Bone marrow (tissue), 2 donors: ENCODE measurements at regions not wholly inside any gene's neighbourhood (a gene's known extent, or its start where the extent isn't known, plus 50 kb on each side); places are given as distances from the start of the nearest gene placed in this dataset.
"Not testable (repeated sequence)": the region's sequence is repeated elsewhere in the genome, so short reads cannot be mapped to it uniquely, and the experiment has no call there.

Experiments
- DNase-seq, 2 donors: peaks; one replicate each; lab custom pipeline; 2025; lab: John Stamatoyannopoulos, UW

DNA sequence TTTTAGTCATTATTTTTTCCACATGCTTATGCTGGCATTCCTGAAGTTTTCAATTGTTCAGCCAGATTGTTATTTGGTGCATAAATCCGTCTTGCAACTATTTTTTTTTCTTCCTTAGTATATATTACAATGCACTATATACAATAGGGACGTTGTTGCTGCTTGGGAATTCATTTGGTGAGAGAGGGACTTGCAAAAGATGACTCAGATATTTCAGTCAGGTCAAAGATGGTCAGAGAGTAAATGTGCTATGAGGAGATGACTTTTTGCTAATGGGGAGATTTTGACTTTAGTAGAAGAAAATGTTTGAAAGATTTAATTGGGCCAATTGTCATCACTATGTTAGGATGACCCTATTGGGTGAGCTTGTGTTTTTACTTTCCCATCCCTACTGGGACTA, 348.4 kb upstream of the MTPN start:
- no peak for DNase-seq

DNA sequence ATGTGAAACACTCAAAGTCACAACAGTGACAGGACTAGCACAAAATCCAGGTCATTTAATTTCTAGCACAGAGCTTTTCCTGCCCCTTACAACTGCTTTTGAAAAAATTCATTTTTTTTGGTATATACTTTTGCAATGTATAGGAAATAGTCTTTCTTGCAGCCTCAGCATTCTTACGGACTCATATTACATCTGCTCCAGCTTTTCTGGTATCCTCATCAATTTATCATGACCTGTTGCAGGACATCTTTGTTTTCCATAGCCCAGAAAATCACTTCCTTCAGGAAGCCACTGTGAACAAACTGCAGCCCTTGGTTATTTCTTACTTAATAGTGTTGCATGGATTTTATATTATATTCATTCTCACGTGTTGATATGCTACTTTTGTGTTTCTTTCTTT, 347.9 kb upstream of the MTPN start:
- no peak for DNase-seq

GRCh38 chr7:136324073-136324704, 347.0 kb upstream of the MTPN start:
- no peak for DNase-seq

DNA sequence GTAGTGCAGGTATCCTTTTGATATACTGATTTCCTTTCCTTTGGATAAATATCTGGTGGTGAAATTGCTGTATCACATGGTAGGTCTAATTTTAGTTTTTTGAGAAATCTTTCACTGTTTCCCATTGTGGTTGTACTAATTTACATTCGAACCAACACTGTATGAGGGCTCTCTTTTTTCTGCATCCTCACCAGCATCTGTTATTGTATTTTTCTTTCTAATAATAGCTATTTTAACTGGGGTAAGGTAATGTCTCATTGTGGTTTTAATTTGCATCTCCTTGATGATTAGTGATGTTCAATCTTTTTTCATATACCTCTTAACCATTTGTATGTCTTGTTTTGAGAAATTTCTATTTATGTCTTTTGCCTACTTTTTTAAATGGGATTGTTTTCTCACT, 335.4 kb upstream of the MTPN start:
- no peak for DNase-seq

DNA sequence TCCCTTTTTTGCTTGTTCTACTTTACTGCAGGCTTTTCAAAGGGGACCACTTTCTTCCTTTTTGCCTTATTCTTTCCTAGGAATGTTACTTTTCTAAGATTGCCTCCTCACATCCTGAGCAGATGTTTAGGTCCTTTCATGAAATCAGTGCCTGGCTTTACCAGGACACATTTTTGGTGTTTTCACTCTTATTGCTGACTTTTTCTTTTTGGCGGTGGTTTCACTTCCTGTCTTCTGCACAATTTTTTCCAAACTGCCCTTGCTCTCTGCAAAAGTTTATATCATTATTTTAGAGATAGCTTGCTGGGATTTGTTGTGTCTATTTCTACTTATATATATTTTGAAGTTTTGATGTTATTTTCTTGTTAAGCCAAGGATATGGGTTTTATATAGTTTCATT, 332.2 kb upstream of the MTPN start:
- no peak for DNase-seq

- DNase-seq = no peak
Measured at GRCh38 chr7:136308230-136308629, 331.1 kb upstream of the MTPN start.

- no peak for DNase-seq
Measured at GRCh38 chr7:136303162-136303561, 326.0 kb upstream of the MTPN start.

- no peak for DNase-seq
Measured at GRCh38 chr7:136302049-136302448, 324.9 kb upstream of the MTPN start.

DNA sequence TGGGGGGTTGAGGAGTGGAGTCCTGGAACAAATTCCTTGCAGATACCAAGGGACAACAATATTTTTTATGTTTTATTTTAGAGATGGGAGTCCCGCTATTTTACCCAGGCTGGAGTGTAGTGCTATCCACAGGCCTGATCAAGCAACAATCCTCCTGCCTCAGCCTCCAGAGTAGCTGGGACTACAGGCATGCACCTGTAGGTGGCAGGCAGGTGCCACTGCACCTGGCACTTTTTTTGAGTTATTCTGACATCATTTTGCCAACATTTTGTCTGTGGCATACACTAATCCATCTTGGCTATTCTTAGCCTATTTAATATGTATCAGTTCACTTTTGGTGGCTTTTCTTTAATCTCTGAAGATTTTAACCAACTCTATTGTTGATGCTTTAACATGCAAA, 317.8 kb upstream of the MTPN start:
- DNase-seq = no peak

DNA sequence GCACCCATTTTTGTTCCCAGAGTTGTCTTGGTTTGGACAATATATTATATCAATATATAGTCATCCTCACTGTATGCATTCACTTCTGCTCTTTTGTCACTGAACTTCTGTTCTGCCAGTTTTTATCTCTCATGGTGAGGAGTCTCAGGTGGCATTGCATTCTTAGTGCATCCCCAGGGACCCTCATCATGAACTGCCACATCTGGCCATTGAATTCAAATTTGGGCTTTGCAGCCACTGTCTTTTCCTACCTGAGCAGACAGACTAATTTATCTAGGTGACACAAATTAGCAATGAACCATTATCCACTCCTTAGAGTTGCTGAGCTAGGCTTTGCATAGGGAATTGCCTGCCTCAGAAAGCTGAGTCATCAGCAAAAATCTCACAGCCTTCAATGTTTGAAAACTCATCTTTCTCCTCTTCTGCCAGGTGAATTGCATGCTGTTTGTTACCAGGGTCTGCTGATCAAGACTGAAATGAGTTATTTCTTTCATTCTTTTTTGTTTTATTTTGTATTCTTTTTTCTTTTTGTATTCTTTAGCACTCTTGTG, 316.8 kb upstream of the MTPN start:
- DNase-seq = no peak

GRCh38 chr7:136293272-136293671, 316.1 kb upstream of the MTPN start:
- no peak for DNase-seq

DNA sequence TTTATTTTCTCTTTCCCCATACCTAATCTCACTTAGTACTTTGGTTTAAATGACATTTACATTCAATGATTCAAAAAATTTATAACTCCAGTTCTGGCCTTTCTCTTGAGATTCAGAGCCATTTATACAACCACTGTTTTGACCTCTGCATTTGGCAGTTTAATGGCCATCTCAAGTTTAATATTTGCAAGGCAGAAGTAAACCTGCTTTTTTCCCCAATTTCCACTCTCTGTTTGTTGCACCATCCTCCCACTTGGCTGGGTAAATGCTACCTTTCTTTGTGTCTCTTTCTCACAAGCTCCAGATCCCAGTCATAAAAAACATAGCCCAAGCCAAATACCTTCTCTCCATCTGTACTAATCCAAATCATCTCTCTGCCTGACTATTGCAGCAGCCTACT, 315.2 kb upstream of the MTPN start:
- no peak for DNase-seq

DNA sequence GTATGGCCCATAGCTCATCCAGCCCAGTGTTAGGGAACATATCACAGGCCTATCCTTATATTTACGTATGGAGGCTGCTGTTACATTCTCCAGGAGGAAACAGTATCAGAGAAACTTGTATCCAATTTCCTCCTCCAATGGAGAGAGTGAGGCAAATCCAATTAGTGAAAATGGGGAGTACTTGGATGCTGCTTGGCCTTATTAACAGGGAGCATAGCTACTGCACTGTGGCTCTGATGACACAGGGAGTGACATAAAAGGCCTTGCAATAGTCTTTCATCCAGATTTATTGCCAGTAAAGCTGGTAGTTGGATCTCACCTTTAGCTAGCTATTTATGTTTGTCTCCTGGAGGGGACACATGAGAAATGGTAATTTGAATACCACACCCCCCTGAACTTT, 313.2 kb upstream of the MTPN start:
- DNase-seq = no peak

GRCh38 chr7:136278057-136278456, 300.9 kb upstream of the MTPN start:
- DNase-seq = no peak

GRCh38 chr7:136275794-136276193, 298.6 kb upstream of the MTPN start:
- no peak for DNase-seq

GRCh38 chr7:136274636-136275345, 297.6 kb upstream of the MTPN start:
- no peak for DNase-seq

DNA sequence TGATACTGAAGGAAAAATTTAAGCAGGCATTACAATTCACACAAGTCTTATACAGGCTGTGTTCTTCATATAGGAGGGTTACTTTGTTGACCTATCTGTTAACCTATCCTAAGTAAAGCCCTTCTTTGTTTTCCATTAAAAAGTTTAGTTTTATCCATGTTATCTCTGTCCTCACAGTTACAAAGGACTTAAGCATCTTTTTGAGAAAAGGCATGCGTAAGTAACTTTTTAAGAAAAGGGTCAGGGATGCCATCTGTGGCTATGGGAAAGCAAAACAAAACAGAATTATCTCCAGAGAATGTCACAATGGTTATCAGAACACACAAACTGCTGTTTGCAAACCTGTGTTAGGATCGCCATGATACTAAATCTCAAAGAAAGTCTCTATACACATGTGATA, 295.8 kb upstream of the MTPN start:
- no peak for DNase-seq

GRCh38 chr7:136267822-136268221, 290.7 kb upstream of the MTPN start:
- no peak for DNase-seq

DNA sequence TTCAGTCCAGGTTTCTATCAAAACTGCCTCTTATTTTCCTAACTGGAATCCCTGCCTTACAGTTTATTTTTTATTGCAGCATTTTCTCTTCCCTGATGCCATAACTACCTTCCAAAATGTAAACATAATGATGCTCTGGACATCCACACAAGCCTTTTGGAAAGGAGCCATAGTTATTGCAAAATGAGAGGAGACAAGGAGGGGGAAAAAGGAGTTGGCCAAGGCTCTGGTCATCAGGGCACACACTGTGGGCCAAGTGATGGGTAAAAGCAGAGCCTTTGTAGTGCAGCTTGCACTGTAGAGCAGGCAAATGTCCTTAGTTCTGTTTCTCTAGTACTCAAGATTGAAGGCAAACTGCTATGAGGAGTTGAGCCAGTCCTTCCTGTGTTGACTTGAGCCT, 289.3 kb upstream of the MTPN start:
- no peak for DNase-seq

DNA sequence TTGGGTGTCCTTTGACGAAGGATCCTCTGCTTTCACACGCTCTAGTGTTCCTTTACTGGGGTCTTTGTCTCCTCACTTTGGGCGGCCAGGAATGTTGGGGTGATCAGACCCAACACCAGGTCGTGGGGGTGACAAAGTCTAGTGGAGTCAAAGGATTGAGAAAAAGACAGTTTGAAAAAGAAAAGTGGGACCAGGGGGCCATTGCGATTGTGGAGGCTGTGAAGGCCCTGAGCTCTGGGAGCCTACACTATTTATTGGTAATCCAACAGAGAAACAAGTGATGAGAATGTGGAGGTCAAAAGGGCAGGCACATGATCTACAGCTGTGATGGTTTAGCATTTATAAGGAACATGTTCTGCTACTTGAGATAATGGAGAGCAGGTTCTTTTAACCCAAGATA, 287.1 kb upstream of the MTPN start:
- DNase-seq = not testable (repeated sequence)

DNA sequence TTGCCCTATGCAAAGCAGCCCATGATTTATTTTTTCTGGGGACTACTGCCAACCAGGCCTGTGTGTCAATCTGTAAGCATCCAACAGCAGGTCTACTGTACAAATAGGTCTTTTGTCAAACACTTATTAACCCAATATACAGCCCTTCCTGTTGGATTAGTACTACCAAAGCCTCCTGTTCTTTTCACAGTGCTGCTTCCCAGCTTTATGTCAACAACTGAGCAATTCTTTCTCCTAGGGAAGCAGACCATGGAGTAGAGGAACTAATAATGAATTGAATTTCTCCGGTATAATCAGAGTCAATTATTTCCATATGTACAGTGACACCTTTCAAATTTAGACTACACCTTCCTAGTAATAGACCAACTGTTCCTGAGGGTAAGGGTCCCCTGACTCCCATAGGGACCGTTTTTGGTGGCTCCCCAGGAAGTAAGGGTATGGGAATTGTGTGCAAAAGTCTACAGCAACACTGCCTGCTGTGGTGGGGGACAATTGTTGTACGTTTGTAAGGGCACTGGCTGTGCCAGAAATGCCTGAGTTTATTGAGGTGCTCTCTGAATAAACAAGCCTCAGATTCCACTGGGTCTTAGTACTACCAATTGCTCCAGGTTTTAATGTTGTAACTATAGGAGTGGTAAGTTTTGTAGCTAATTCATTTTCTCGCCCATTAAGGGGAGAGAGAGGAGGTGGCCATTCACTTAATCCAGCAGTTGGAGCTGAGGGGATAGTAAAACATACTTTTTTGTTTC, 286.1 kb upstream of the MTPN start:
- not testable (repeated sequence) for DNase-seq

GRCh38 chr7:136260591-136260990, 283.4 kb upstream of the MTPN start:
- not testable (repeated sequence) for DNase-seq

DNA sequence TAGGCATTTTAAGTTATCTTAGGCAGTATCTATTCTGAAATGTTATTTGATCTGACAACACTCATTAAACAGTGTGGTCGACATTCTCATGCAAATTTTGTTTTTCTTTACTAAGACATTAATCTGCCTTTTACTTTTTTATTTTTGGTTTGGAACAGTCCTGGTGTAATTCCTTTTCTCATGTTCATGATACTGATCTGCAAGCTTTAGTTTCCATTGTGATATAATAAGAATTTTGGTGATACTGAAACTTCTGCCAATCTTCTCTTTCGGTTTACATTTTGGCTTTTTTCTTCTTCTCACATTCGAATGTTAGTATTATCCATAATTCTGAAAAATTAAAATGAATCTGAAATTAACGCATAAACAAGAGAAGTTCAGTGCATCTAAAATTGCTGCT, 281.9 kb upstream of the MTPN start:
- DNase-seq = no peak
